ENCODE measurements at regions not wholly inside any gene's neighbourhood (a gene's known extent, or its start where the extent isn't known, plus 50 kb on each side); places are given as distances from the start of the nearest gene placed in this dataset.
"Not testable (repeated sequence)": the region's sequence is repeated elsewhere in the genome, so short reads cannot be mapped to it uniquely, and the experiment has no call there.

- DNase-seq (ENCODE audit: low read depth in 4 of 6, low spot score in 6 of 6), result no peak
- Histone ChIP-seq H3K4me1 (ENCODE audit: control insufficient read depth, insufficient read depth, low read length) (no peaks in the 10 kb centered on the region), H3K9me3 (ENCODE audit: control insufficient read depth, insufficient read depth, low read length) (no peaks in the 10 kb centered on the region), H3K27me3 (ENCODE audit: control insufficient read depth, insufficient read depth, low read length) (no peaks in the 10 kb centered on the region), H3K4me3 (ENCODE audit: low read depth, low read length) (no peak overlapping the region), H3K27ac (ENCODE audit: low read depth, low read length) (no peak overlapping the region), H3K36me3 (ENCODE audit: control insufficient read depth, insufficient read depth, low read length) (no peaks in the 10 kb centered on the region)
- no CpG with 5 or more reads among the region's 1 CpG for WGBS (ENCODE audit: insufficient coverage)
Measured at GRCh38 chr4:15161439-15161838, 159.2 kb downstream of the CPEB2 start.

GRCh38 chr4:15162046-15162445, 159.8 kb downstream of the CPEB2 start:
- no CpG with 5 or more reads among the region's 1 CpG for WGBS (ENCODE audit: insufficient coverage)
- Histone ChIP-seq H3K27me3 (ENCODE audit: control insufficient read depth, insufficient read depth, low read length) (no peaks in the 10 kb centered on the region), H3K9me3 (ENCODE audit: control insufficient read depth, insufficient read depth, low read length) (no peaks in the 10 kb centered on the region), H3K4me3 (ENCODE audit: low read depth, low read length) (no peak overlapping the region), H3K4me1 (ENCODE audit: control insufficient read depth, insufficient read depth, low read length) (no peaks in the 10 kb centered on the region), H3K27ac (ENCODE audit: low read depth, low read length) (no peak overlapping the region), H3K36me3 (ENCODE audit: control insufficient read depth, insufficient read depth, low read length) (no peaks in the 10 kb centered on the region)
- peak in 1 of 6 donors; percentile 10 for DNase-seq (ENCODE audit: low read depth in 4 of 6, low spot score in 6 of 6)

GRCh38 chr4:15162465-15163283, 160.4 kb downstream of the CPEB2 start:
- H3K4me3 ChIP-seq (ENCODE audit: low read depth, low read length), result no peak overlapping the region
- DNase-seq (ENCODE audit: low read depth in 4 of 6, low spot score in 6 of 6), result peak in 1 of 6 donors; percentile 69
- H3K9me3 ChIP-seq (ENCODE audit: control insufficient read depth, insufficient read depth, low read length), result no peaks in the 10 kb centered on the region
- no peaks in the 10 kb centered on the region for H3K4me1 ChIP-seq (ENCODE audit: control insufficient read depth, insufficient read depth, low read length)
- 43% methylated on average over 1 of the region's 2 CpGs for WGBS (ENCODE audit: insufficient coverage)
- H3K36me3 ChIP-seq (ENCODE audit: control insufficient read depth, insufficient read depth, low read length), result no peaks in the 10 kb centered on the region
- H3K27me3 ChIP-seq (ENCODE audit: control insufficient read depth, insufficient read depth, low read length), result no peaks in the 10 kb centered on the region
- no peak overlapping the region for H3K27ac ChIP-seq (ENCODE audit: low read depth, low read length)

- Histone ChIP-seq H3K9me3 (ENCODE audit: control insufficient read depth, insufficient read depth, low read length) (no peaks in the 10 kb centered on the region), H3K27me3 (ENCODE audit: control insufficient read depth, insufficient read depth, low read length) (no peaks in the 10 kb centered on the region), H3K4me1 (ENCODE audit: control insufficient read depth, insufficient read depth, low read length) (no peaks in the 10 kb centered on the region), H3K4me3 (ENCODE audit: low read depth, low read length) (no peak overlapping the region), H3K27ac (ENCODE audit: low read depth, low read length) (no peak overlapping the region), H3K36me3 (ENCODE audit: control insufficient read depth, insufficient read depth, low read length) (no peaks in the 10 kb centered on the region)
- DNase-seq (ENCODE audit: low read depth in 4 of 6, low spot score in 6 of 6), result no peak
- no CpG with 5 or more reads among the region's 4 CpGs for WGBS (ENCODE audit: insufficient coverage)
Measured at GRCh38 chr4:15163284-15163645, 161.0 kb downstream of the CPEB2 start.

- H3K27ac ChIP-seq (ENCODE audit: low read depth, low read length), result no peak overlapping the region
- 76% methylated on average over 2 of the region's 3 CpGs for WGBS (ENCODE audit: insufficient coverage)
- no peaks in the 10 kb centered on the region for H3K9me3 ChIP-seq (ENCODE audit: control insufficient read depth, insufficient read depth, low read length)
- H3K27me3 ChIP-seq (ENCODE audit: control insufficient read depth, insufficient read depth, low read length), result no peaks in the 10 kb centered on the region
- no peaks in the 10 kb centered on the region for H3K36me3 ChIP-seq (ENCODE audit: control insufficient read depth, insufficient read depth, low read length)
- H3K4me1 ChIP-seq (ENCODE audit: control insufficient read depth, insufficient read depth, low read length), result no peaks in the 10 kb centered on the region
- H3K4me3 ChIP-seq (ENCODE audit: low read depth, low read length), result no peak overlapping the region
- no peak for DNase-seq (ENCODE audit: low read depth in 4 of 6, low spot score in 6 of 6)
Measured at GRCh38 chr4:15164571-15164970, 162.3 kb downstream of the CPEB2 start.

- no peaks in the 10 kb centered on the region for H3K36me3 ChIP-seq (ENCODE audit: control insufficient read depth, insufficient read depth, low read length)
- H3K4me3 ChIP-seq (ENCODE audit: low read depth, low read length), result no peak overlapping the region
- no peak for DNase-seq (ENCODE audit: low read depth in 4 of 6, low spot score in 6 of 6)
- no peaks in the 10 kb centered on the region for H3K4me1 ChIP-seq (ENCODE audit: control insufficient read depth, insufficient read depth, low read length)
- WGBS (ENCODE audit: insufficient coverage), result no CpG with 5 or more reads among the region's 2 CpGs
- no peak overlapping the region for H3K27ac ChIP-seq (ENCODE audit: low read depth, low read length)
- no peaks in the 10 kb centered on the region for H3K27me3 ChIP-seq (ENCODE audit: control insufficient read depth, insufficient read depth, low read length)
- H3K9me3 ChIP-seq (ENCODE audit: control insufficient read depth, insufficient read depth, low read length), result peaks cover 10% of the 10 kb centered on the region
Measured at GRCh38 chr4:15167743-15168142, 165.5 kb downstream of the CPEB2 start.

GRCh38 chr4:15168759-15169158, 166.5 kb downstream of the CPEB2 start:
- no peak overlapping the region for H3K27ac ChIP-seq (ENCODE audit: low read depth, low read length)
- peaks cover 10% of the 10 kb centered on the region for H3K9me3 ChIP-seq (ENCODE audit: control insufficient read depth, insufficient read depth, low read length)
- H3K27me3 ChIP-seq (ENCODE audit: control insufficient read depth, insufficient read depth, low read length), result no peaks in the 10 kb centered on the region
- H3K36me3 ChIP-seq (ENCODE audit: control insufficient read depth, insufficient read depth, low read length), result no peaks in the 10 kb centered on the region
- no peaks in the 10 kb centered on the region for H3K4me1 ChIP-seq (ENCODE audit: control insufficient read depth, insufficient read depth, low read length)
- no peak overlapping the region for H3K4me3 ChIP-seq (ENCODE audit: low read depth, low read length)
- no peak for DNase-seq (ENCODE audit: low read depth in 4 of 6, low spot score in 6 of 6)

- Histone ChIP-seq H3K27me3 (ENCODE audit: control insufficient read depth, insufficient read depth, low read length) (no peaks in the 10 kb centered on the region), H3K4me1 (ENCODE audit: control insufficient read depth, insufficient read depth, low read length) (no peaks in the 10 kb centered on the region), H3K27ac (ENCODE audit: low read depth, low read length) (no peak overlapping the region), H3K36me3 (ENCODE audit: control insufficient read depth, insufficient read depth, low read length) (no peaks in the 10 kb centered on the region), H3K4me3 (ENCODE audit: low read depth, low read length) (no peak overlapping the region), H3K9me3 (ENCODE audit: control insufficient read depth, insufficient read depth, low read length) (peaks cover 10% of the 10 kb centered on the region)
- no peak for DNase-seq (ENCODE audit: low read depth in 4 of 6, low spot score in 6 of 6)
Measured at GRCh38 chr4:15171725-15172124, 169.4 kb downstream of the CPEB2 start.

- H3K27me3 ChIP-seq (ENCODE audit: control insufficient read depth, insufficient read depth, low read length), result no peaks in the 10 kb centered on the region
- peaks cover 10% of the 10 kb centered on the region for H3K9me3 ChIP-seq (ENCODE audit: control insufficient read depth, insufficient read depth, low read length)
- no peaks in the 10 kb centered on the region for H3K4me1 ChIP-seq (ENCODE audit: control insufficient read depth, insufficient read depth, low read length)
- H3K27ac ChIP-seq (ENCODE audit: low read depth, low read length), result no peak overlapping the region
- no peaks in the 10 kb centered on the region for H3K36me3 ChIP-seq (ENCODE audit: control insufficient read depth, insufficient read depth, low read length)
- no CpG with 5 or more reads among the region's 4 CpGs for WGBS (ENCODE audit: insufficient coverage)
- no peak overlapping the region for H3K4me3 ChIP-seq (ENCODE audit: low read depth, low read length)
- DNase-seq (ENCODE audit: low read depth in 4 of 6, low spot score in 6 of 6), result no peak
Measured at GRCh38 chr4:15173251-15173650, 171.0 kb downstream of the CPEB2 start.

- H3K27ac ChIP-seq (ENCODE audit: low read depth, low read length); H3K36me3 ChIP-seq (ENCODE audit: control insufficient read depth, insufficient read depth, low read length); H3K4me1 ChIP-seq (ENCODE audit: control insufficient read depth, insufficient read depth, low read length); H3K9me3 ChIP-seq (ENCODE audit: control insufficient read depth, insufficient read depth, low read length); H3K27me3 ChIP-seq (ENCODE audit: control insufficient read depth, insufficient read depth, low read length); DNase-seq (ENCODE audit: low read depth in 4 of 6, low spot score in 6 of 6); H3K4me3 ChIP-seq (ENCODE audit: low read depth, low read length): not testable (repeated sequence)
- WGBS (ENCODE audit: insufficient coverage), result no CpG with 5 or more reads among the region's 16 CpGs
Measured at GRCh38 chr4:15174168-15174567, 171.9 kb downstream of the CPEB2 start.

All from spinal cord (tissue), 9 donors.